D341Med (cell line): ENCODE measurements at regions not wholly inside any gene's neighbourhood (a gene's known extent, or its start where the extent isn't known, plus 50 kb on each side); places are given as distances from the start of the nearest gene placed in this dataset.

Experiments used
- DNase-seq: peaks from one replicate; pipeline ENCODE4 v3.0.0; 2012; ENCODE audit warnings: low spot score

- no peak for DNase-seq
Measured at GRCh38 chr2:103810875-103811274, 1043.0 kb upstream of the POU3F3 start.

GRCh38 chr2:103814016-103814415 lies 1039.9 kb upstream of the POU3F3 start:
- DNase-seq, result no peak

GRCh38 chr2:103815731-103816130 lies 1038.2 kb upstream of the POU3F3 start:
- DNase-seq, result no peak

GRCh38 chr2:103817746-103818145 lies 1036.2 kb upstream of the POU3F3 start:
- no peak for DNase-seq

DNA sequence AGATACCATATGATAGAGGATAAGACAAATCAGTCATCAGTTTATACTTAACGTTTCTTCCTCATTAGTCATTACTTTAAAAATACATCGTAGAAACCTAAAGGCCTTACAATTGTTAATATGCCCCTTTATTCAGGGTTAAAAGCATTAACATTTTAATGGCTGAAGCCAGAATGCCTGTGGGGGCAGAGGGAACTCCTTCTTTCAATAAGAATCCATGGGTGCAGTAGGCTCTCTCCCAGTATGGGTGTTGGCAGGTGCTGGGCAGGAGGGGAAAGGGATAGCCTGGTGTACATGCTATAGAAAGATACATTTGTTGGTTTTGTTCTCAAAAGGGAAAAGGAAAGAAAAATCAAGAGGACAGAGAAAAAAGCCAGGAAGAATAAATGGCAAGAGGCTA lies 1035.7 kb upstream of the POU3F3 start:
- no peak for DNase-seq

DNA sequence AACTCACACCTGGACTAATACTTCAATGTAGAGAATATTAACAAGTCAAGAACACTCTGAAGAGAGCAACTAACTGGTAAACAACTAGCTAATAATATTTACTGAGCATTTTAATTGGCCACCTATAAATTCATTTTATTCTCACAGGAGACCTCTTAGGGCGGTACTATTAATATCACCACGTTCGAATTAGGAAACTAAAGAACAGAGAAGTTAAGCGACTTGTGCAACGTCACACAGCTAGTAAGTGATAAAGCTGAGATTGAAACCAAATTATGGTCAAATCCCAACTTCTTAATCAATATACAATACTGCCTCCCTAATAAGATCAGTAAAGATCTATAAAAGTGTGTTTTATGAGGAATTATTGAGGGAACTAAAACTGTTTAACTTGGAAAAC lies 1034.3 kb upstream of the POU3F3 start:
- no peak for DNase-seq

- DNase-seq, result no peak
Measured at GRCh38 chr2:103823847-103824246, 1030.1 kb upstream of the POU3F3 start.

DNA sequence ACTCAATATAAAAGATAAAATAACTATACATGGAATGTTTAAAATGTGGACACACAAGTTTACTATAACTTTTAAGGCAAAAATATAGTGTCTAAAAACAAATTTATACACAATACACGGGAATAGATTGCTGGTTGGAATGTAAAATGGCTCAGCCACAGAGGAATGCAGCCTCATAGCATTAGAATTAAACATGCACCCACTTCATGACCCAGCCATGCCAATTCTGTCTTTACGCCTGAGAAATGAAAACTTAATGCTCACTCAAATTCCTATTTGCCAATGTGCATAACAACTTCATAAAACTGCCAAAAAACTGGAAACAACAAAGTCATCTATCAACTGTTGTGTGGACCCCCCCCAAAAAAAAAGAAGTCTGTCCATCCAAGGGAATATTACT lies 1006.6 kb upstream of the POU3F3 start:
- DNase-seq, result no peak

DNA sequence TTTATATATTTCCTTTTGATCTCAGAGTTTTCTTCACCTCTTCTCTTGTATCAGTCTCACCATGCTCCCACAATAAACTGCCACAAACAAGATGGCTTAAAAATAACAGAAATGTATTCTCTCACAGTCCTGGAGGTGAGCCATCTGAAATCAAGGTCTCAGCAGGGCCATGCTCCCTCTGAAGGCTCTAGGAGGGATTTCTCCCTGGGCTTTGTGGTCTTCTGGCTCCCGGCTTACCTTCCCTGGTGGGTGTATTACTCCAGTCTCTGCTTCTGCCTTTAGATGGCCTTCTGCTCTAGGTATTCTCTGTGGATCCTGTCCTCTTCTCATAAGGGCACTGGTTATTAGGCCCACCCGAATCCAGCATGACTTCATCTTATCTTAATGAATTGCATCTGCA lies 994.7 kb upstream of the POU3F3 start:
- no peak for DNase-seq

DNA sequence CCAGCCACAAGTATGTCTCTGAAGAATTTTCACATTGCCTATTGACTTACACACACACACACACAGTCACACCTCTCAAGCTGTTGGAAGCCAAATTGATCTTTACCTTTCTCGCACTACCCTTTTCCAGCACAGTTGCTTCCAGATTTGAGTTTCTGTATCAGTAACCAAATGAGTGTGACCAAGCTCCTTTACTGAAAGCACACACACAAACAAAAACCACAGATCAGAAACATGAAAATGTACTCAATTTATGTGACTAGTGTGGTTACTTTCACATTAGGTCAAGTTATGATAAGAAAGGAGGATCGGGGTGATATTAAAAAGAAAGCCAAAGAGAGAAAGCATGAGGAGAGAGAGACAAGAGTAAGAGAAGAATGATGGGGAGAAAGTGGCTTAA lies 993.9 kb upstream of the POU3F3 start:
- DNase-seq, result no peak

GRCh38 chr2:103868396-103868795 lies 985.5 kb upstream of the POU3F3 start:
- no peak for DNase-seq

DNA sequence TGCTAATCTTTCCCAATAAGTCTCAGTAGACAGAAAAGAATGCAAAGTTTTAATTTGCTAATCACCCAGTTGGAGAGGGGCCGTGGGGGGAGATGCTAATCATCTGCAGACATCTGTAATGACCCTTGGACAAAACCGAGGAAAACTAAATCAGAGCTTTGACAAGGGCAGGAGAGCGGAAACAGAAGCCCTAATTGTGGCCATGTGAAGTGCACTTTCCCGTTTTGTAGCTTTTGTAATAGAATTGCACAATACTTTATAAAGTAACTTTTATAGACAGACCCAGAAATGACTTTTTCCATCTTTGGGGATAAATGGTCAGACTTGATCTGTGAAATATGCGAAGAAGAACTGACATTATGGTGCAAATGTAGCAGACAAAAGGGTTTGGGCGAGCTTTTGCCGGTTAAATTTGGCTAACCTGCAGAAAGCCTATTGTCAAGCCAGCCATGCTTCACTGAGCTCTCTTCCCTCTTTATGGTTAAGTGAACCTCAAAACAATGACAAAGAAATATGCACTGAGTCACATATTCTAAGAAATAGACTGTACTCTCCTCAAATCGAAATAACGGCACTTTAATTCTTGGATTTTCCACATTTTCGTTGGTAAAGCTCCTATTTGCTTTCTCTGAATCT lies 980.1 kb upstream of the POU3F3 start:
- DNase-seq, result no peak

DNA sequence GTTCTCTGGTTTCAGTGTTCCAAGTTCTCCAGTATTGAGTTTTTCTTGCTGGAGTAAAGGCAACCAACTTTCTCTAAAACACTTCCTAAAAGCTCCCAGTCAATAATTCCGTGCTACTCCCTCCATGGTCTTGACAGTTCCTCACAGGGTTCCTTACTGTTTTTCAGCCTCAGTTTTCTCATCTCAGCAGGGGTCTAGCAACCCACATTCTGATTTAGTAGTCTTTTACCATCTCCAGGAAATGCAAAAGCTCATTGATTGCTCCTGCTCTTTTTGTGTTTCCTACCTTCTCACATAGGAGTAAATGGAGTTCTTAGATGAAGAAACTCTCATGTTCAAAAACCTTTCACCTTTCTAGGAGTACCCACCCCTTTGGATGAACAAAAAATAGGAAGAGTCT lies 978.8 kb upstream of the POU3F3 start:
- DNase-seq, result no peak

GRCh38 chr2:103875531-103875930 lies 978.4 kb upstream of the POU3F3 start:
- DNase-seq, result no peak

- no peak for DNase-seq
Measured at GRCh38 chr2:103876611-103877010, 977.3 kb upstream of the POU3F3 start.

DNA sequence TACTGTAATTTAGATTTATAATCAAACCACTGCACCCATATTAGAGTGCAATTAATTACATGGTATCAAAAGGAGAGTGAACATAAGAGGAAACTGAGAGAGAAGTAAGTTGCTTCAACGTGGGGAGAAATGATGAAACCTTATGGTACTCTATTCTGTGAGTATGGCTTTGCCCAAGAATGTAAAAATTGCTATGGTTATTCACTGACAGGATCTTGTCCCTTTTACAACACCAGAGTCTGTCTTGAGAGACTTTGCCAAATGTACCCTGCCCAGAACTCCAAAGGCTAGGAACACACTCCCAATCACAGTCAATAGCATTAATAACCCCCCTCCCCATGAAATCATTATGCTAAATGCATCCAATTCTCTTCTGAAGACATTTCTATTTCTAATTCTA lies 974.8 kb upstream of the POU3F3 start:
- no peak for DNase-seq

DNA sequence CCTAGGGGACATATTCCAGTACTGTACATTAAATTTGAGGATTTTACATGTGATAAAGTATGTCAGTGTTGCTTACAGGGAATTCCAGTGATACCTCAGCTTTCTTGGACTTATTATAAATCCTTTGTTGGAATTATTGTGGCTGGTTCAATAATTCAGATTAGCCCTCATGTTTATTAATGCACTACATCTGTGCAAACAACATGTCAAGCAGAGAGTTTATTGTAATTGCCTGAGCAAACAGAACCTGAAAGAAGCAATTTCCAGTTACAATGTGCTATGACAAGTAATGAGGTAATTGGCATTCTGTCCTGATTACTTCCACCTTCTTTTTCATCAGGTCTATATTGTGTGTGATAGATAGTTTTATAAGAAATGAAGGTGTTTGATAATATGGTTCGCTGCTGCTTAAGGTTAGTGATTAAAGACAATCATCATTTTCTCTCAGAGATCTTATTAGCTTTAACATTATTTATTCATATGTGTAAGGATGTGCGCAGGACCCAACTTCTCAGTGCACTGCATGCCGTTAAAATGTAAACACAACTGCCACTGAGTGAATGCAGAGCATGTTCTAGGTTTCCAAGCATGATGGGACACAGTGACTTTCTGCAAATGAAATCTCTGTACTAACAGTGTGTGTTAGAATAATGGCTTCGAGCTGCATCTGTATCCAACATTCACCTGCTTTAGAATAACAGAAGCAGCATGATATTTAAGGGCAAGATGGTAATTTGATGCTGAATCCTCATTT lies 973.7 kb upstream of the POU3F3 start:
- DNase-seq, result no peak

- no peak for DNase-seq
Measured at GRCh38 chr2:103887625-103888024, 966.3 kb upstream of the POU3F3 start.

- DNase-seq, result no peak
Measured at GRCh38 chr2:103896182-103896581, 957.7 kb upstream of the POU3F3 start.

GRCh38 chr2:103898561-103898960 lies 955.4 kb upstream of the POU3F3 start:
- DNase-seq, result no peak

- no peak for DNase-seq
Measured at GRCh38 chr2:103902347-103902746, 951.6 kb upstream of the POU3F3 start.

GRCh38 chr2:103921161-103921560 lies 932.8 kb upstream of the POU3F3 start:
- no peak for DNase-seq

GRCh38 chr2:103942199-103942598 lies 911.7 kb upstream of the POU3F3 start:
- no peak for DNase-seq

DNA sequence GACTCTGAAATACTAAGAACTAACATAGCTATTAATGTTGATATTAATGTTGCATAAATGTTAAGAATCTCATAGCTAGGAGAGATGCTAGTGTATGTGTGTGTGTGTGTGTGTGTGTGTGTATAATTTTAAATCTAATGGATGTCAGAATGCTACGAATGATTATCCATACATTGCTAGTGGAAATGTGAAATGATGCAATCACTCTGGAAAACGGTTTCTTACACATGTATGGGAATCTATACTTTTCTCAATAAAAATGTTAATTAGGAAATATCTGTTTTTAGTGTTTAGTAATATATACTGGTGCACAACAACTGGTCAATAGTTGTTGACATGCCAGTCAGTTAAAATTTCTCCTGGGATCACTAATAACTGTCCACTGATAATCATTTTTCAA lies 908.8 kb upstream of the POU3F3 start:
- DNase-seq, result no peak
